ENCODE measurements at regions not wholly inside any gene's neighbourhood (a gene's known extent, or its start where the extent isn't known, plus 50 kb on each side); places are given as distances from the start of the nearest gene placed in this dataset.
A peak's percentile ranks its signal among the peaks of the same experiment; 100 is the strongest.
"Not testable (repeated sequence)": the region's sequence is repeated elsewhere in the genome, so short reads cannot be mapped to it uniquely, and the experiment has no call there.

- peak; percentile 25 for DNase-seq
Observed at GRCh38 chr15:32536507-32537172, 56.6 kb upstream of the GOLGA8N start.

- DNase-seq = not testable (repeated sequence)
Observed at GRCh38 chr15:32536057-32536493, 57.2 kb upstream of the GOLGA8N start.

GRCh38 chr15:32535150-32535898 lies 57.9 kb upstream of the GOLGA8N start:
- not testable (repeated sequence) for DNase-seq

GRCh38 chr15:32522900-32523299 lies 67.5 kb upstream of the GOLGA8O start:
- not testable (repeated sequence) for DNase-seq

- DNase-seq = not testable (repeated sequence)
Observed at GRCh38 chr15:32522421-32522820, 67.0 kb upstream of the GOLGA8O start.

- DNase-seq = not testable (repeated sequence)
Observed at GRCh38 chr15:32518976-32519375, 63.5 kb upstream of the GOLGA8O start.

- DNase-seq = not testable (repeated sequence)
Observed at GRCh38 chr15:32518013-32518412, 62.6 kb upstream of the GOLGA8O start.

- not testable (repeated sequence) for DNase-seq
Observed at GRCh38 chr15:32516954-32517353, 61.5 kb upstream of the GOLGA8O start.

GRCh38 chr15:32513378-32513777 lies 57.9 kb upstream of the GOLGA8O start:
- not testable (repeated sequence) for DNase-seq

GRCh38 chr15:32510027-32510426 lies 54.6 kb upstream of the GOLGA8O start:
- DNase-seq = not testable (repeated sequence)

- not testable (repeated sequence) for DNase-seq
Observed at GRCh38 chr15:32508081-32508480, 52.6 kb upstream of the GOLGA8O start.

- DNase-seq = not testable (repeated sequence)
Observed at GRCh38 chr15:32506787-32507186, 51.4 kb upstream of the GOLGA8O start.

- DNase-seq = not testable (repeated sequence)
Observed at GRCh38 chr15:32505633-32506032, 50.2 kb upstream of the GOLGA8O start.
